Glutamatergic neuron (in vitro differentiated cells): ENCODE measurements at regions not wholly inside any gene's neighbourhood (a gene's known extent, or its start where the extent isn't known, plus 50 kb on each side); places are given as distances from the start of the nearest gene placed in this dataset.

Experiments used
- DNase-seq: peaks from one replicate; pipeline ENCODE4 v3.0.0; 2022
- H3K27ac Mint-ChIP-seq: one replicate; pipeline ENCODE4 v1.8.0; 2020; ENCODE audit warnings: mild to moderate bottlenecking, mixed read lengths, inconsistent platforms; ENCODE audit not compliant: unreplicated experiment
- H3K27me3 Mint-ChIP-seq: one replicate; pipeline ENCODE4 v1.8.0; 2020; ENCODE audit warnings: mild to moderate bottlenecking, moderate library complexity, mixed read lengths, inconsistent platforms; ENCODE audit not compliant: unreplicated experiment
- H3K36me3 Mint-ChIP-seq: one replicate; pipeline ENCODE4 v1.8.0; 2020; ENCODE audit warnings: mild to moderate bottlenecking, mixed read lengths, inconsistent platforms; ENCODE audit not compliant: unreplicated experiment
- H3K4me1 Mint-ChIP-seq: one replicate; pipeline ENCODE4 v1.8.0; 2020; ENCODE audit warnings: mild to moderate bottlenecking, low read depth, mixed read lengths, inconsistent platforms; ENCODE audit not compliant: unreplicated experiment
- H3K4me3 Mint-ChIP-seq: one replicate; pipeline ENCODE4 v1.8.0; 2020; ENCODE audit warnings: mild to moderate bottlenecking, mixed read lengths, inconsistent platforms; ENCODE audit not compliant: unreplicated experiment
- H3K9me3 Mint-ChIP-seq: one replicate; pipeline ENCODE4 v1.8.0; 2020; ENCODE audit warnings: mild to moderate bottlenecking, moderate library complexity, mixed read lengths, inconsistent platforms; ENCODE audit not compliant: unreplicated experiment
- TF ChIP-seq, protein P1 (sequence below): fragments of 200-600 bp; sonication (generic); IDR thresholded peaks from one replicate; pipeline ENCODE4 v1.5.0; 2021; ENCODE audit not compliant: partially characterized antibody, unreplicated experiment

DNA sequence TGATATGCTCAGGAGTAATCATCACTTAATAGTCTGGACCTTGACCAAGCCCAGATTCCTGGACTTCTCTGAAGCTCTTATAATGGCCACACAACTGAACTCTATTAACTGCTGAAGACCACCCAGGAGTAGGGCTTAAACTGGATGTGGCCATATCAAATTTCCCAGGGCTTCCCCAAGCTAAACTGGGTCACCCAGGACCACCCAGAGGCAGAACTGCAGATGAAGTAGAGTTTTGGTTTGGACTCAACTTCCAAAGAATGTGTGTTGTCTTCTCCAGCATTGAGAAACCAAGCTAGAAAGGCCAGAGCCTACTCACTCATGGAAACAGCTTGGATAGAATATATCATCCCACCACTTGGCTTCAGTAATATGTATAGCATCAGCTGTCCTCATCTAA, 358.2 kb upstream of the MEOX2 start:
- H3K27ac Mint-ChIP-seq, result no peak overlapping the region
- peaks cover 2% of the 10 kb centered on the region for H3K9me3 Mint-ChIP-seq
- no peaks in the 10 kb centered on the region for H3K27me3 Mint-ChIP-seq
- H3K4me1 Mint-ChIP-seq, result peaks cover 4% of the 10 kb centered on the region
- DNase-seq, result no peak
- no peaks in the 10 kb centered on the region for H3K36me3 Mint-ChIP-seq
- TF ChIP-seq, protein P1, sequence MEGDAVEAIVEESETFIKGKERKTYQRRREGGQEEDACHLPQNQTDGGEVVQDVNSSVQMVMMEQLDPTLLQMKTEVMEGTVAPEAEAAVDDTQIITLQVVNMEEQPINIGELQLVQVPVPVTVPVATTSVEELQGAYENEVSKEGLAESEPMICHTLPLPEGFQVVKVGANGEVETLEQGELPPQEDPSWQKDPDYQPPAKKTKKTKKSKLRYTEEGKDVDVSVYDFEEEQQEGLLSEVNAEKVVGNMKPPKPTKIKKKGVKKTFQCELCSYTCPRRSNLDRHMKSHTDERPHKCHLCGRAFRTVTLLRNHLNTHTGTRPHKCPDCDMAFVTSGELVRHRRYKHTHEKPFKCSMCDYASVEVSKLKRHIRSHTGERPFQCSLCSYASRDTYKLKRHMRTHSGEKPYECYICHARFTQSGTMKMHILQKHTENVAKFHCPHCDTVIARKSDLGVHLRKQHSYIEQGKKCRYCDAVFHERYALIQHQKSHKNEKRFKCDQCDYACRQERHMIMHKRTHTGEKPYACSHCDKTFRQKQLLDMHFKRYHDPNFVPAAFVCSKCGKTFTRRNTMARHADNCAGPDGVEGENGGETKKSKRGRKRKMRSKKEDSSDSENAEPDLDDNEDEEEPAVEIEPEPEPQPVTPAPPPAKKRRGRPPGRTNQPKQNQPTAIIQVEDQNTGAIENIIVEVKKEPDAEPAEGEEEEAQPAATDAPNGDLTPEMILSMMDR, result no peak
- H3K4me3 Mint-ChIP-seq, result no peak overlapping the region

DNA sequence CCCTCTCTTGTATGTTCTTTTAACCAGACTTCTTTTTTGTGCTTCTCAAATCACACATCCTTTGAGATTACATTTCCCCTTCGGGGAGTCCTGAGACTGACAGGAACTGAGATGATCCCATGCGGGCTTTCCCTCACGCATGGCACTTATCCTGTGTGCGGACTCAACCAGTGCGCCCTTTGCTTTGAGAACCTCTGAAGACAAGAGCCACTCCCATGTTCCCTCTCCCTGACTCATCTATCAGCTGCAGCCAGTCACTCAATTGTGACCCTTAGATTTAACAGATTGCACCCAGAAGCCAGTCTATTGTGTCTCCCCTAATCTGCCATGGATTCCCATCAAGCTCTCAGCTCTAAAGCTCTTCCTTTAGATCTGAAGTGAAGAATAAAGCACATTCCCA, 353.9 kb upstream of the MEOX2 start:
- TF ChIP-seq, protein P1, result no peak
- H3K27me3 Mint-ChIP-seq, result no peaks in the 10 kb centered on the region
- no peaks in the 10 kb centered on the region for H3K36me3 Mint-ChIP-seq
- no peak overlapping the region for H3K4me3 Mint-ChIP-seq
- H3K9me3 Mint-ChIP-seq, result no peaks in the 10 kb centered on the region
- DNase-seq, result no peak
- peaks cover 4% of the 10 kb centered on the region for H3K4me1 Mint-ChIP-seq
- H3K27ac Mint-ChIP-seq, result peak overlapping the region; percentile 1

DNA sequence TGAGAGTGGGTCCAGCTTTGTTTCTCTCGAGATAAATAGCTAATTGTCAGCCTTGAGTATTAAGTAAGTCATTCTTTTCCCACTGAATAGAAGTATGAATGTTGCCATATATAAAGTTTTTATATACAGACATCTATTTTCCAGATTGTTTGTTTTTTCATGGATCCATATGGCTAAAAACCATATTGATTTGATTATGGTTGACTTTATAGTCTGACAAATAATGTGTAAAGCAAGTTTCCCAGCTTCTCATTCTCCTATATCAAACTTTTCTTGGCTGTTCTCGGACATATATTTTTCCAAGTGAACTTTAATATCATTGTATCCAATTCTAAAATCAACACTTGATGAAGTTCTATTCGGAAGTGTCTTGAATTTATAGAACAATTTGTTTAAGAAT, 352.4 kb upstream of the MEOX2 start:
- Mint-ChIP-seq H3K9me3 (no peaks in the 10 kb centered on the region), H3K4me1 (peaks cover 9% of the 10 kb centered on the region), H3K4me3 (no peak overlapping the region), H3K36me3 (no peaks in the 10 kb centered on the region), H3K27me3 (no peaks in the 10 kb centered on the region), H3K27ac (no peak overlapping the region)
- DNase-seq, result no peak
- TF ChIP-seq, protein P1, result no peak

DNA sequence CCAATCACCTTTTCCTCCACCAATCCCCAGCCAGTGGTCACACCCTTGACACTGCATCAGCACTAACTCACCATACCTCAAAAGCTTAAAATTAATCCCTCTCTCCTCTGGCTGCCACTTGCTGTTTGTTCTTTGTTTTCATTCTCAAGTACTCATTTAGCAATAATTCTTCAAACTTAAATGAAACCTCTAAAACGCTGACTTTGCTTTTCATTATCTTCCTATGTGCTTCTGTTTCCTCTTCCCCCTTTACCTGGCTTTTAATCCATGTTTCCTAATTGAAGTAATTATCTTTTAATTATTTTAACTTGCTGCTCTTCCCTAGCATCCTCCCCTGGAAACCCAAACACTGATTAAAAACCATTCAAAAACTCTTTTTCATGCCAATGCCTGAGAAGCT, 348.9 kb upstream of the MEOX2 start:
- Mint-ChIP-seq H3K4me3 (no peak overlapping the region), H3K36me3 (no peaks in the 10 kb centered on the region), H3K4me1 (peaks cover 7% of the 10 kb centered on the region), H3K9me3 (no peaks in the 10 kb centered on the region), H3K27ac (no peak overlapping the region), H3K27me3 (no peaks in the 10 kb centered on the region)
- no peak for DNase-seq
- TF ChIP-seq, protein P1, result no peak

DNA sequence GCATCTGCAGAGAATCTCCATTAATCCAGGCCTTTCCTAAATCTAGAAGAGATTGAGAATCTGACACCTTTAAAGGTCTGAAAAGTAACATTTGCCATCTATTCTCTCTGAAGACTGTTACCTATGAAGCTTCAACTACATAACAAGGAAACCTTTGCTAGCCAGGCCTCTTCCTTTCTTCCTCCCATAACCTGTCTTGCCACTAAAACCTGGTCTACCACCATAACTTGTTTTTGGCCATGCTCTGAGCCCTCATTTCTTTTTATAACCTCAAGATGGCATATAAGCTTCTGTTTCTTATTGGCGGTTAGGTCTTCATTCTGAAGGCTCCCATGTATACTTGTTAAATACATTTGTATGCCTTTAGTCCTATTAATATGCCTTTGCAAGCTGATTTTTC, 348.4 kb upstream of the MEOX2 start:
- no peak overlapping the region for H3K27ac Mint-ChIP-seq
- H3K4me1 Mint-ChIP-seq, result peaks cover 4% of the 10 kb centered on the region
- DNase-seq, result no peak
- TF ChIP-seq, protein P1, result no peak
- H3K9me3 Mint-ChIP-seq, result no peaks in the 10 kb centered on the region
- H3K36me3 Mint-ChIP-seq, result no peaks in the 10 kb centered on the region
- H3K27me3 Mint-ChIP-seq, result no peaks in the 10 kb centered on the region
- H3K4me3 Mint-ChIP-seq, result no peak overlapping the region
